GM19455 (cell line): ENCODE measurements at regions not wholly inside any gene's neighbourhood (a gene's known extent, or its start where the extent isn't known, plus 50 kb on each side); places are given as distances from the start of the nearest gene placed in this dataset.
"Not testable (repeated sequence)": the region's sequence is repeated elsewhere in the genome, so short reads cannot be mapped to it uniquely, and the experiment has no call there.

Source experiments
- ATAC-seq: cut with Tn5 transposase; IDR thresholded peaks from one replicate; pipeline ENCODE4 v1.9.1; 2021; ENCODE audit not compliant: unreplicated experiment

DNA sequence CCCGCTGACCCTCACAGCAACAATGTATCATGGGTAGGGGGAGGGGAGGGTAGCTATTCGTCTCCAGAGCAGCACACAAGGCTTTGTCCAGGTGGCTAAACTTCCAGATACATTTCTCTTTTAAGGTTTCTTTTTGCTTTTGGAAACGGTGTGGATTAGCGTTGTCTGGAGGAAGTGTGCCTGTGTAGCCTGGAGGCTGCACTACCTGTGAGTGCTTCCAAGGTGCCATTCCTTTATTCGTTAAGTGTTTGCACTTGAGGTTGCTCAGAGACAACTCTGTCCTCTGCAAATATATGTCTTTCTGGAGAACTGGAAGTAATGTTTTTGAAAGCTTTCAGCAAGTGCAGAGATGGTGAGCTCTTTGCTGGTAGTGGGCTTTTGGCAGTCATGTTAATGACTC, 53.1 kb downstream of the HSFY1 start:
- ATAC-seq: not testable (repeated sequence)

DNA sequence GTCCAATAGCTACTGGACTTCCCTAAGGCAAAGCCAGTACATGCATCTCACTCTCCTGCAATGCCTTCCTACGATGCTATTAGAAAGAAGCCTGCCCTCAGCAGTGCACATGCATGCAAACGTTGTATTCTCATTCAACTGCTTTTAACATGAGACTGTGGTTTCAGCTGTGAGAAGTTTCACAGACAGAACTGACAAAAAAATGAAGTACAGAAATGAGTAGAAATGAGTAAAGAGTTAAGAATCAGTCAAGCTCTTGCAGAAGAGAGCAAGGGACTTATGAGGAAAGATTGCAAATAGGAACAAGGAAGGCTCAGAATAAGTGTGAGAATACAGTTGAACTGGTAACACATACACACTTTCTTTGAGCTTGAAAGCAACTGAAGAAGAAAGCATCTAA, 54.8 kb downstream of the HSFY1 start:
- ATAC-seq: peak; percentile 90

DNA sequence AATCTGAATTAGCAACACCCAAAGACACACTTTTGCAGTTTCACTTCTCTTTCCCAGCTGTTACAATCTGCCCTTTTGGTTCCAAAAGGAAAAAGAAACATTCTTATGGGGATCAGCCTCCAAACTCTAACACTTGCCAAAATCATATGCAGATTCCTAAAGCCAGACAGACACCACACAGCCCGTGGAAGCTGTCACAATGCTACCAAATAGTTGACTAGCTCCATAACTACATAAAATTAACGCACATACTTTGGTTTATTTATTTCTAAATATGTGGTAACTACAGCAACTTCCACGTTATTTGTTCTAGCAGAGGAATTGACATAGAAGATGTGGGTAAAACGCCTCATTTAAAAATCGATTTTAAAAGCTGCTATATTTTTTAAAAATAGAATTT, 59.7 kb downstream of the HSFY1 start:
- not testable (repeated sequence) for ATAC-seq

DNA sequence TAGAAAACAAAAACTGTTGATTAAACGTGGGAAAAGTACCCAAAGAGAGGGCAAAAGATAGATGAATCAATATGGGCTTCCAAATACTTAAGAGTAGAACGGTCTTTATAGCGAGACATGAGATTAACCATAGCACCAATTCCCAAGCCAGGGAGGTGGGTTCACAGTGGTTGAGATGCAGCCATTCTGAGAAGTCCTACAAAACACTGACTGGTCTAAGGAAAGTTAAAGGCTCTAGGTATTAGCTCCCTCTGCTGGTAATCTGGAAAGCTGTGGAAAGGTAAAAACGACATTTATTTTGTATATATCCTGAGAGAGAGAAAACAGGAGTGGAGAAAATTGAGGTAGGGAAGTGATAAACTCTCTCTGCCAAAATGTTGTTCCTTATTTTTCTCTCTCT, 61.7 kb downstream of the HSFY1 start:
- ATAC-seq: not testable (repeated sequence)

DNA sequence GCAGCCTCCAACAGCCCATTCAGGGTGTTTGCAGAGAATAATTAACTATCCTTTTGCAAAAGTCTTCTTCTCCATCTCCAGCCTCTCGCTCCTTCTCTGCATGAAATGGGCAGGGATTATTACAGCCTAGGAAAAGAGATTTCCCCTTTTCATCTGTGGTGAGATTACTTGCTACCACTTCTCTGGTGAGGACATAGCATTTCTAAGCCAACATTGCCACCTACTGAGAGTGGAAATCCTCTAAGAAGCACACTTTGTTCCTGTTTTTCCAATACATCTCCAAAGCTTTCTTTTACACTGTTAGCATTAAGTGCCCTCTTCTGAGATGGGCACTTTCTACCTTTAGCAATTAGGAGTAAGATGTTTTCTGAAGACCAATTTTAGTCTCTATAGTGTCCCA, 69.3 kb downstream of the HSFY1 start:
- ATAC-seq: not testable (repeated sequence)

DNA sequence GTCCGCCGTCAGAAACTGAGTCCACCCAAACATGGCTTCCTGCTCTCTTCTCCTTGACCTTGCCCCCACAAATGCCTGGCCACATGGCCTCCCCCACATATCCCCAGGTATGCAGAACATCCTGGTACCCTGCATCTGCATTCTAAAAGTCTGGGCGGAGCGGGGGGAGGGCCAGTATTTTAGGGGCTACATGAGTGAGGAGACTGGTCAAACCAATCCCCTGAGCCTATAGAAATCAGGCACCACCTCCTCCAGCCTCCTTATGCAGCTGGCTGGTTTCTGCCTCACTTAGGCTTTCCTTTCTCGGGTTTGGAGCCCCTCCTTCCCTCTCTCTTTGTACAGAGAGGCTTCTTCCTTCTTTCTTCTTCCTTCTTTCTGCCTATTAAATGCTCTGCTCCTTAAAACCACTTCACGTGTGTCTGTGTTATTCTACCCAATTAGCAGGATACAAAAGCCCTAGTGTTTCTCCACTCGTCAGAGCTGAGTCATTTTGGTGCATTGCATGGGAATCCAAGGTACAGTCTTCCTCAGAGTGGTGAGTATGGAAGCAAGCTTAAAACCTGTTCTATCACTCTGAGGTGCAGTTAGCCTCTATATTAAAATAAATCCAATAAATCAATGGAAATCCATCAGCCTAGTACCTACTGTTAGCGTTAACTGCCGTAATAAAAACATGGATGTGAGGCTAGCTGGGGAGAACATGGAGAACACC, 83.4 kb downstream of the HSFY1 start:
- ATAC-seq: not testable (repeated sequence)

DNA sequence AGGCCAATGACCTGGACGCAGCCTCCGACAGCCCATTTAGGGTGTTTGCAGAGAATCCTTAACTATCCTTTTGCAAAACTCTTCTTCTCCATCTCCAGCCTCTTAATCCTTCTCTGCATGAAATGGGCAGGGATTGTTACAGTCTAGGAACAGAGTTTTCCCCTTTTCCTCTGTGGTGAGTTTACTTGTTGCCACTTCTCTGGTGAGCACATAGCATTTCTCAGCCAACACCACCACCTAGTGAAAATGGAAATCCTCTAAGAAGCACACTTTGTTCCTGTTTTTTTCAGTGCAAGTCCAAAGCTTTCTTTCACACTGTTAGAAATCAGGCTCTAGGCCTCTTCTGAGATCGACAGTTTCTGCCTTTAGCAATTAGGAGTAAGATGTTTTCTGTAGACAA, 84.1 kb downstream of the HSFY1 start:
- ATAC-seq: not testable (repeated sequence)

DNA sequence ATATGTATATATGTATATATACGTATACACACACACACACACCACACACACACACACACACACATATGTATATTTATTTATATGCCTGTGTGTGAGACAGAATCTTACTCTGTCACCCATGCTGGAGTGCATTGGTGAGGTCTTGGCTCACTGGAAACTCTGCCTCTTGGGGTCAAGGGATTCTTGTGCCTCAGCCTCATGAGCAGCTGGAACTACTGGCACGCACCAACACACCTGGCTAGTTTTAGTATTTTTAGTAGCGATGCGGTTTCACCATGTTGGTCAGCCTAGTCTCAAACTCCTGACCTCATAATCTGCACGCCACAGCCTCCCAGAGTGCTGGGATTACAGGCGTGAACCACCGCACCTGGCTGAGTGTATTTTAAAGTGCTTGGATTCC, 85.1 kb downstream of the HSFY1 start:
- not testable (repeated sequence) for ATAC-seq

DNA sequence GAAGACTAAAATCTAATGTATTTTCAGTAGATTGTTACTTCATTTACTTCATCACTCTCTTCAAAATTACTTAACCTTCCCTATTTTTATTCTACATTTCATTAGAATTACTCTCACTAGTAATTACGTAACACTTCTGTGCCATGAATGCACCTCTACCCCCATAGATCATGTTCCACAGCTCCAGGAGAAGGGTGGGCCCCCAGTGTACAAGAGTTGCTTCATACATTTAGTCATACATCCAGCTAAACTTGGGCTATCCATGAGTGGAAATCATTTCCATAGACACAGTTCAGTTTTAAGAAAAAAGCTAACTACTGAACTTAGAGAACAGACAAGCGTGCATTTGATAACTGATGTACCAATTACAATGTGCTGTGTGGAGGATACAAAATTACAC, 104.2 kb downstream of the HSFY1 start:
- ATAC-seq: no peak

DNA sequence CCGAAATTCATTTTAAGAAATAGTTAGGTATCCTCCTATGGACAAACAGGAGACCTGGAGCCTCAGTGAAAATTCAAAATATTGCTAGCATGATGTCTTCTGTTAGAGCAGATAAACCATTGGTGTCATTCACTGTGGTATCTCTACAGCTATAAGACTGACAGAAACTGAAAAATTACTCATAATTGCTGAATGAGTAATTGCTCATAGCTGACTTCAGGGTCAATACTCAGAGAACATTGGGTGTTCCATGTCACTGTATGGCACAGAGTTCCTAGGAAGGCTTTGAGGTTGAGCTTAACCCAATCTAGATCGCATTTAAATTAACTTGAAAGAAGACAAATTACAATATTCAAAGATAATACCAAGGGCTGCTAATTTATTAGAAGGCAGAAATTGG, 109.0 kb downstream of the HSFY2 start:
- ATAC-seq: no peak

DNA sequence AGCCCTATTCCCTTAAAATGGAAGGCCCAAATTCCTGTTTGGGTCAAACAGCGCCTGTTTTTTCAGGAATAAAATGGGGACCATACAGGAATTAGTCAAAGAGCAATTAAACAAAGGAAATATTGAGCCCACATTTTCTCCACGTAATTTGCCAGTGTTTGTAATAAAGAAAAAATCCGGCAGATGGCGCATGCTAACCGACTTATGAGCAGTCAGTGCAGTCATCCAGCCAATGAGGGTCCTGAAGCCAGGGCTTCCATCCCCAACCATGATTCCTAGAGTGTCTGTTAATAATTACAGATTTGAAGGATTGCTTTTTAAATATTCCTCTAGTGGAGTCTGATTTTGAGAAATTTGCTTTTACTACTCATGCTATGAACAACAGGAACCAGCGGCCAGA, 103.7 kb downstream of the HSFY2 start:
- ATAC-seq: no peak

DNA sequence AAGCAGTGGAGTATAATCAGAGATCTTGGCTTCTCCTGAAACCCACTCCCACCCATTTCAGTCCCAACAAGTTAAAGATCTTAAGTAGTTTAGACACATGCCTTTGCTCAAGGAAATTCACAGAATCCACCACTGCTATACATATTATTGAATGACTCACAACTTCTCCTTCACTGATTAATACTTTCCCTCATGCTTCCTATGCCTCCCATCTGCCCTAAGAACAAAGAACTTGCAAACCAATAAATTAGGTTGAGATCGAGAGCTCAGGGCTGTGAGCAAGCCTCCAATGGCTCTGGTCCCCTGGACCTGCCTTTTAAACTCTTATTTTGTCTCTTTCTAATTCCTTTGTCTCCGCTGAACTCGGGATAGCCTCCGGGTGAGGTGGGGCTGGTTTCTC, 101.6 kb downstream of the HSFY2 start:
- no peak for ATAC-seq

DNA sequence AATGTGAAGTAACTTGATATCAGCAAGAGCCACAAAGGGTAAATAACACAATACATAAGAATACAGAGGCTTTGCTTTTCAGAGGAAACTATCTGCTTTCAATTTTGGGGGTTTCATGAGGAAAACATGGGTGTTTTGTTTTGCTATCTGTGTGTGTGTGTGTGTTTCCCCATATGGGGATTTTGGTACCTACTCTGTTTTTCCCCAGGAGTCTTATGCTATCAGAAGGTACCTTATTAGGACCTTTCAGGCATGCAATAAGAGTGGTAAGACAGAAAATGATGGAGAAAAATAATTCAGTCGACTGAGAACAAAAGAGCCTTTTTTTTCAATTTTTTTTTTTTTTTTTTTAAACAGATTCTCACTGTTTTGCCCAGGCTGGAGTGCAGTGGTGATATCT, 87.5 kb downstream of the HSFY2 start:
- not testable (repeated sequence) for ATAC-seq

DNA sequence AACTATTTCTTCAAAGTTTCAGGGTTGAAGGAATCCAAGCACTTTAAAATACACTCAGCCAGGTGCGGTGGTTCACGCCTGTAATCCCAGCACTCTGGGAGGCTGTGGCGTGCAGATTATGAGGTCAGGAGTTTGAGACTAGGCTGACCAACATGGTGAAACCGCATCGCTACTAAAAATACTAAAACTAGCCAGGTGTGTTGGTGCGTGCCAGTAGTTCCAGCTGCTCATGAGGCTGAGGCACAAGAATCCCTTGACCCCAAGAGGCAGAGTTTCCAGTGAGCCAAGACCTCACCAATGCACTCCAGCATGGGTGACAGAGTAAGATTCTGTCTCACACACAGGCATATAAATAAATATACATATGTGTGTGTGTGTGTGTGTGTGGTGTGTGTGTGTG, 85.2 kb downstream of the HSFY2 start:
- not testable (repeated sequence) for ATAC-seq

DNA sequence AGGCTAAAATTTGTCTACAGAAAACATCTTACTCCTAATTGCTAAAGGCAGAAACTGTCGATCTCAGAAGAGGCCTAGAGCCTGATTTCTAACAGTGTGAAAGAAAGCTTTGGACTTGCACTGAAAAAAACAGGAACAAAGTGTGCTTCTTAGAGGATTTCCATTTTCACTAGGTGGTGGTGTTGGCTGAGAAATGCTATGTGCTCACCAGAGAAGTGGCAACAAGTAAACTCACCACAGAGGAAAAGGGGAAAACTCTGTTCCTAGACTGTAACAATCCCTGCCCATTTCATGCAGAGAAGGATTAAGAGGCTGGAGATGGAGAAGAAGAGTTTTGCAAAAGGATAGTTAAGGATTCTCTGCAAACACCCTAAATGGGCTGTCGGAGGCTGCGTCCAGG, 84.1 kb downstream of the HSFY2 start:
- not testable (repeated sequence) for ATAC-seq

DNA sequence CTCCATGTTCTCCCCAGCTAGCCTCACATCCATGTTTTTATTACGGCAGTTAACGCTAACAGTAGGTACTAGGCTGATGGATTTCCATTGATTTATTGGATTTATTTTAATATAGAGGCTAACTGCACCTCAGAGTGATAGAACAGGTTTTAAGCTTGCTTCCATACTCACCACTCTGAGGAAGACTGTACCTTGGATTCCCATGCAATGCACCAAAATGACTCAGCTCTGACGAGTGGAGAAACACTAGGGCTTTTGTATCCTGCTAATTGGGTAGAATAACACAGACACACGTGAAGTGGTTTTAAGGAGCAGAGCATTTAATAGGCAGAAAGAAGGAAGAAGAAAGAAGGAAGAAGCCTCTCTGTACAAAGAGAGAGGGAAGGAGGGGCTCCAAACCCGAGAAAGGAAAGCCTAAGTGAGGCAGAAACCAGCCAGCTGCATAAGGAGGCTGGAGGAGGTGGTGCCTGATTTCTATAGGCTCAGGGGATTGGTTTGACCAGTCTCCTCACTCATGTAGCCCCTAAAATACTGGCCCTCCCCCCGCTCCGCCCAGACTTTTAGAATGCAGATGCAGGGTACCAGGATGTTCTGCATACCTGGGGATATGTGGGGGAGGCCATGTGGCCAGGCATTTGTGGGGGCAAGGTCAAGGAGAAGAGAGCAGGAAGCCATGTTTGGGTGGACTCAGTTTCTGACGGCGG, 83.5 kb downstream of the HSFY2 start:
- not testable (repeated sequence) for ATAC-seq

DNA sequence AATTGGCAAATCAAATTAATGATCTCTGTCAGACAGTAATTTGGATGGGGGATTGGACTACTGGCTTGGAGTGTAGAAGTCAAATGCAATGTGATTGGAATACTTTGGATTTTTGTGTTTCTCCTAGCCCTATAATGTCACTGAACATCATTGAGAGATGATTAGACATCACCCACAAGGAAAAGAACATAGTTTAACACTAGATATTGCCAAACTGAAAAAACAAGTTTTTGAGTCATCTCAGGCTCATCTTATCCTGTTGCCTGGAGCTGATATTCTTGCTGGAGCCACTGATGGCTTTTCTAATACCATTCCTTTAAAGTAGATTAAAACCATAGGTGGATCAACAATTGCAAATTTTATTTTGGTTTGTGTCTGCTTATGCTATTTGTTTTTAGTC, 76.7 kb downstream of the HSFY2 start:
- not testable (repeated sequence) for ATAC-seq

DNA sequence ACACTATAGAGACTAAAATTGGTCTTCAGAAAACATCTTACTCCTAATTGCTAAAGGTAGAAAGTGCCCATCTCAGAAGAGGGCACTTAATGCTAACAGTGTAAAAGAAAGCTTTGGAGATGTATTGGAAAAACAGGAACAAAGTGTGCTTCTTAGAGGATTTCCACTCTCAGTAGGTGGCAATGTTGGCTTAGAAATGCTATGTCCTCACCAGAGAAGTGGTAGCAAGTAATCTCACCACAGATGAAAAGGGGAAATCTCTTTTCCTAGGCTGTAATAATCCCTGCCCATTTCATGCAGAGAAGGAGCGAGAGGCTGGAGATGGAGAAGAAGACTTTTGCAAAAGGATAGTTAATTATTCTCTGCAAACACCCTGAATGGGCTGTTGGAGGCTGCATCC, 69.3 kb downstream of the HSFY2 start:
- ATAC-seq: not testable (repeated sequence)

DNA sequence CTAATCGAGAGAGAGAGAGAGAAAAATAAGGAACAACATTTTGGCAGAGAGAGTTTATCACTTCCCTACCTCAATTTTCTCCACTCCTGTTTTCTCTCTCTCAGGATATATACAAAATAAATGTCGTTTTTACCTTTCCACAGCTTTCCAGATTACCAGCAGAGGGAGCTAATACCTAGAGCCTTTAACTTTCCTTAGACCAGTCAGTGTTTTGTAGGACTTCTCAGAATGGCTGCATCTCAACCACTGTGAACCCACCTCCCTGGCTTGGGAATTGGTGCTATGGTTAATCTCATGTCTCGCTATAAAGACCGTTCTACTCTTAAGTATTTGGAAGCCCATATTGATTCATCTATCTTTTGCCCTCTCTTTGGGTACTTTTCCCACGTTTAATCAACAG, 61.8 kb downstream of the HSFY2 start:
- not testable (repeated sequence) for ATAC-seq

DNA sequence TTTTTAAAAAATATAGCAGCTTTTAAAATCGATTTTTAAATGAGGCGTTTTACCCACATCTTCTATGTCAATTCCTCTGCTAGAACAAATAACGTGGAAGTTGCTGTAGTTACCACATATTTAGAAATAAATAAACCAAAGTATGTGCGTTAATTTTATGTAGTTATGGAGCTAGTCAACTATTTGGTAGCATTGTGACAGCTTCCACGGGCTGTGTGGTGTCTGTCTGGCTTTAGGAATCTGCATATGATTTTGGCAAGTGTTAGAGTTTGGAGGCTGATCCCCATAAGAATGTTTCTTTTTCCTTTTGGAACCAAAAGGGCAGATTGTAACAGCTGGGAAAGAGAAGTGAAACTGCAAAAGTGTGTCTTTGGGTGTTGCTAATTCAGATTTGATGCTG, 59.8 kb downstream of the HSFY2 start:
- ATAC-seq: not testable (repeated sequence)

DNA sequence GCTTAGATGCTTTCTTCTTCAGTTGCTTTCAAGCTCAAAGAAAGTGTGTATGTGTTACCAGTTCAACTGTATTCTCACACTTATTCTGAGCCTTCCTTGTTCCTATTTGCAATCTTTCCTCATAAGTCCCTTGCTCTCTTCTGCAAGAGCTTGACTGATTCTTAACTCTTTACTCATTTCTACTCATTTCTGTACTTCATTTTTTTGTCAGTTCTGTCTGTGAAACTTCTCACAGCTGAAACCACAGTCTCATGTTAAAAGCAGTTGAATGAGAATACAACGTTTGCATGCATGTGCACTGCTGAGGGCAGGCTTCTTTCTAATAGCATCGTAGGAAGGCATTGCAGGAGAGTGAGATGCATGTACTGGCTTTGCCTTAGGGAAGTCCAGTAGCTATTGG, 54.8 kb downstream of the HSFY2 start:
- ATAC-seq: peak; percentile 92

DNA sequence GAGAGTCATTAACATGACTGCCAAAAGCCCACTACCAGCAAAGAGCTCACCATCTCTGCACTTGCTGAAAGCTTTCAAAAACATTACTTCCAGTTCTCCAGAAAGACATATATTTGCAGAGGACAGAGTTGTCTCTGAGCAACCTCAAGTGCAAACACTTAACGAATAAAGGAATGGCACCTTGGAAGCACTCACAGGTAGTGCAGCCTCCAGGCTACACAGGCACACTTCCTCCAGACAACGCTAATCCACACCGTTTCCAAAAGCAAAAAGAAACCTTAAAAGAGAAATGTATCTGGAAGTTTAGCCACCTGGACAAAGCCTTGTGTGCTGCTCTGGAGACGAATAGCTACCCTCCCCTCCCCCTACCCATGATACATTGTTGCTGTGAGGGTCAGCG, 53.1 kb downstream of the HSFY2 start:
- ATAC-seq: not testable (repeated sequence)
